ENCODE measurements at regions not wholly inside any gene's neighbourhood (a gene's known extent, or its start where the extent isn't known, plus 50 kb on each side); places are given as distances from the start of the nearest gene placed in this dataset.
"Not testable (repeated sequence)": the region's sequence is repeated elsewhere in the genome, so short reads cannot be mapped to it uniquely, and the experiment has no call there.

- TF ChIP-seq EZH2 (optimal IDR thresholded peaks at IDR 0.05; ENCODE audit: low read depth, low read length); CTCF (IDR thresholded peaks at IDR 0.05; ENCODE audit: low read length); EZH2phosphoT487 (IDR thresholded peaks at IDR 0.05; ENCODE audit: low read length): not testable (repeated sequence)
These were observed 861.1 kb upstream of the INTU start for GRCh38 chr4:126771618-126772017.
